BJ (cell line): ENCODE measurements at regions not wholly inside any gene's neighbourhood (a gene's known extent, or its start where the extent isn't known, plus 50 kb on each side); places are given as distances from the start of the nearest gene placed in this dataset.

Experiments
- CTCF ChIA-PET: fragments of 350-600 bp; formaldehyde crosslinking; extraction: SDS; loops from one replicate; lab custom pipeline; 2021; ENCODE audit warnings: antibody characterized with exemption, inconsistent platforms; lab: Yijun Ruan, JAX
- POLR2A ChIA-PET: fragments of 300-600 bp; sonication (Branson Sonifier 250); formaldehyde crosslinking; extraction: SDS; loops from one replicate; lab custom pipeline; 2021; ENCODE audit warnings: antibody characterized with exemption; lab: Charles Lee
- DNase-seq: peaks from one replicate; pipeline ENCODE4 v3.0.0-alpha.2; 2011; ENCODE audit warnings: low read depth
- H3K27me3 ChIP-seq: 2 replicates; pipeline ENCODE4 v1.6.0; 2011; ENCODE audit warnings: low read length; ENCODE audit not compliant: control insufficient read depth, insufficient read depth
- H3K36me3 ChIP-seq: 2 replicates; pipeline ENCODE4 v1.5.1; 2011; ENCODE audit warnings: low read length; ENCODE audit not compliant: control insufficient read depth, insufficient read depth
- H3K4me3 ChIP-seq: 2 replicates; pipeline ENCODE4 v1.5.1; 2011; ENCODE audit warnings: low read depth, mild to moderate bottlenecking, control low read depth, low read length
- CTCF ChIP-seq: IDR thresholded peaks from 2 replicates; pipeline ENCODE4 v1.5.1; 2011; ENCODE audit warnings: low read depth, mild to moderate bottlenecking, control low read depth, inconsistent platforms, low read length, moderate library complexity; ENCODE audit not compliant: insufficient read depth

- DNase-seq = no peak
- CTCF ChIA-PET = no interaction called here
- no peaks in the 10 kb centered on the region for H3K36me3 ChIP-seq
- TF ChIP-seq CTCF = no peak
- H3K27me3 ChIP-seq = no peaks in the 10 kb centered on the region
- POLR2A ChIA-PET = no interaction called here
- H3K4me3 ChIP-seq = no peak overlapping the region
Measured at GRCh38 chr10:117926491-117926890, 120.2 kb downstream of the RAB11FIP2 start.

GRCh38 chr10:117927332-117927731, 119.4 kb downstream of the RAB11FIP2 start:
- TF ChIP-seq CTCF = no peak
- CTCF ChIA-PET = interaction anchor here (0.8 kb wide), 1 partner anchor 244 kb away, joined by 3 read pairs; no protein-coding TSS in a partner anchor
- no peak for DNase-seq
- Histone ChIP-seq H3K36me3 (no peaks in the 10 kb centered on the region), H3K4me3 (no peak overlapping the region), H3K27me3 (no peaks in the 10 kb centered on the region)
- POLR2A ChIA-PET = no interaction called here

- no peak for DNase-seq
- Histone ChIP-seq H3K27me3 (no peaks in the 10 kb centered on the region), H3K4me3 (no peak overlapping the region), H3K36me3 (no peaks in the 10 kb centered on the region)
- TF ChIP-seq CTCF = no peak
- CTCF ChIA-PET = interaction anchor here (0.8 kb wide), 1 partner anchor 244 kb away, joined by 3 read pairs; no protein-coding TSS in a partner anchor
- POLR2A ChIA-PET = no interaction called here
Measured at GRCh38 chr10:117927871-117928270, 118.9 kb downstream of the RAB11FIP2 start.

- CTCF ChIA-PET = interaction anchor here (0.8 kb wide), 1 partner anchor 29 kb away, joined by 3 read pairs; no protein-coding TSS in a partner anchor
- H3K36me3 ChIP-seq = no peaks in the 10 kb centered on the region
- no peak for DNase-seq
- POLR2A ChIA-PET = no interaction called here
- no peak overlapping the region for H3K4me3 ChIP-seq
- H3K27me3 ChIP-seq = no peaks in the 10 kb centered on the region
- no peak for TF ChIP-seq CTCF
Measured at GRCh38 chr10:117928281-117928680, 118.5 kb downstream of the RAB11FIP2 start.

- Histone ChIP-seq H3K27me3 (no peaks in the 10 kb centered on the region), H3K4me3 (no peak overlapping the region), H3K36me3 (no peaks in the 10 kb centered on the region)
- no peak for DNase-seq
- TF ChIP-seq CTCF = no peak
- CTCF ChIA-PET = interaction anchor here (0.8 kb wide), 1 partner anchor 29 kb away, joined by 3 read pairs; no protein-coding TSS in a partner anchor
- POLR2A ChIA-PET = no interaction called here
Measured at GRCh38 chr10:117928741-117929140, 118.0 kb downstream of the RAB11FIP2 start.
